Heart left ventricle (tissue), 13 donors: ENCODE measurements at regions not wholly inside any gene's neighbourhood (a gene's known extent, or its start where the extent isn't known, plus 50 kb on each side); places are given as distances from the start of the nearest gene placed in this dataset.

Source experiments
- CTCF ChIP-seq, 12 donors: fragments of 200-600 bp; sonication (generic) in 4 of 12; IDR thresholded peaks; one replicate each; pipeline versions ENCODE4 v1.5.0 to v1.8.0; 2018 to 2022; ENCODE audit warnings: antibody characterized with exemption in 12 of 12, mild to moderate bottlenecking in 5 of 12
- POLR2A ChIP-seq, 2 donors: fragments of 450-650 bp; IDR thresholded peaks; one replicate each; pipeline ENCODE4 v1.6.1; 2017; ENCODE audit warnings: antibody characterized with exemption in 2 of 2, mild to moderate bottlenecking in 2 of 2, moderate library complexity in 2 of 2
- donor health status: ischemic (EF 13 %, LVEDD 7.1; RV severe dilation, severe dysfunction).
- donor health status: DM: no; HTN: yes; CAD: no.
- donor health status: DM: no; HTN: no; CAD: no.
- donor health status: ischemic (EF 25% LVEDD 6.9; RV normal size, moderate dysfunction).
- donor health status: ischemic (EF 25% LVEDD 5.7; RV mildly dilated, moderate dysfunction).
- donor health status: ischemic (EF 35%, LVEDD 5.7; RV mildly dilated, moderate dysfunction).
- donor health status: nonischemic (EF 11% LVEDD 7.7; RV severe dilation, severe dysfunction).
- donor health status: DM: yes; HTN: yes; CAD: no.
- donor health status: PGD.
- donor health status: ischemic (EF 29% LVEDD 5.4; RV normal size, mild dysfunction).
- donor health status: nonischemic (EF 23%, LVEDD 6.1; RV moderate dilation, normal function).

GRCh38 chr3:72282918-72283317 lies 498.0 kb upstream of the PROK2 start:
- TF ChIP-seq CTCF (IDR thresholded peaks at IDR 0.05) (no peak), POLR2A (IDR thresholded peaks at IDR 0.05) (no peak)
